Stimulated activated CD8-positive, alpha-beta memory T cell treated with anti-CD3 and anti-CD28 coated beads, Interleukin-4, amount 100 ng/mL, for 4 hours (primary cell): ENCODE measurements at regions not wholly inside any gene's neighbourhood (a gene's known extent, or its start where the extent isn't known, plus 50 kb on each side); places are given as distances from the start of the nearest gene placed in this dataset.
"Not testable (repeated sequence)": the region's sequence is repeated elsewhere in the genome, so short reads cannot be mapped to it uniquely, and the experiment has no call there.

Source experiments
- DNase-seq, 2 donors: peaks; one replicate each; pipeline ENCODE4 v3.0.0-alpha.2; 2020; ENCODE audit warnings: low read depth in 2 of 2, low spot score in 1 of 2

DNA sequence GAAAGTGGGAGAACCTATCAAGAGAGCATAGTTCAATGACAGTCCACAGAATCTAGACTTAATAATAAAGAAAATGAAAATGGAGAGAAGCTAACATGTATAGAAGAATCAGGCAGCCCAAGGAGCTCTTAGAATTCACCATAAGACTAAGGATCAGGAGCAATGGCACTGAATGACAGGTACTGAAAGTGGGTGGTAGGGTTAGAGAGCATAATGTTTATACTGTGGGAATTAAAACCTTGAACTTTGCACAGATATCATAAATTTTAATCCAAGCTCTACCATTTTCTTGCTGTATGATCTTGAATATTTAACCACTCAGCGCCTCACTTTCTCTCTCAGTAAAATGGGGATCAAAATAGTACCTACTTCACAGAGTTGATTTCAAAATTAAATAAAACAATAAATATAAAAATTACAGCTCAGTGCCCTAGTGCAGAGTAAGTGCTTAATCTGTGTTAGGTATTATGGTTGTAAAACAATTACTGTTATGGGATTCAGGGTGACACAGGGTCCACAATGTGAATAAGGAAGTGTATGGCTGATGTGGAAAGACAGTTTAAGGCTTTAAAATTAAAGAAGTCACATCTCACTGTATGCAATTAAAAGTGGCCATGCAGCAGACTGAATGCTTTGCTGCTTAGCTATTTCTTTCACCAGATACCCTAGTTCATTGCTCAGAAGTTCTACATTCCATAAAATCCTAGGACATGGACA lies 319.8 kb downstream of the HINT1 start:
- DNase-seq: no peak

GRCh38 chr5:130836729-130837649 lies 328.1 kb downstream of the HINT1 start:
- no peak for DNase-seq

GRCh38 chr5:130817598-130818384 lies 347.3 kb downstream of the HINT1 start:
- not testable (repeated sequence) for DNase-seq

- DNase-seq: no peak
Measured at GRCh38 chr5:130815246-130815645, 349.8 kb downstream of the HINT1 start.

DNA sequence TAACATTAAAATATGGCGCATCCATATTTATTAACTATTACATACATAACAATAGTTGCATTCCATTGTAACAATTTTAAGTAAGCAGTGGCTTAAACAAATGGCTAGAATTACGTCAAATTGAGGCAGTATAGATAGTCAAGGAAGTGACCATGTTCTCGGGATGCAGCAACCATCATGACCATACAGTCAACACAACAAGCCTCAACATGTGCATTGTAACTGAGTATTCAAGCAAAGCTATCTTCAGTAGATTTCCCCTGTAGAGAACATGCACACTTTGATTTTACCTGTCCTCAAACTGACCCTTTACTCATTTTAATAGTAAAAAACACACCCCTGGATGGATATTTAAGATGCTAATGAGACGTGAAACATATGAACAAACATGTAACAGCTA lies 356.4 kb downstream of the HINT1 start:
- DNase-seq: no peak

- no peak for DNase-seq
Measured at GRCh38 chr5:130805648-130806047, 359.4 kb downstream of the HINT1 start.

DNA sequence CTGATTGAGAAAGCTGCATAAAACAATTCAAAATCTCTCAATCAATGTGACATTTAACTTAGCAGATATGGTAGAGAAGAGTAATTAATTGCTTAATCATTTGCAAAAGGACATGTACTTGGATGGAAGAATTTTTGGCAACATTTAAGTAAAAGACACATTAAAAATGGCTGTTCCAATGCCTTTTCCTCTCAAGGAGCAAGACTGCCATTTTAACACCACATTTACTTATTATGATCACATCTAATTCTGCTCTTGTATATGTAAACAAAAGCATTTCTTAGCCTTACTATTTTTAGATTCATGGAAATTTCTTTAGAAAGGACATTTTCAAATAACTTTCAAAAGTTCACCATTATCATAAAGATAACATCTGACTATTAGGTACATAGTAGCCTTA lies 360.0 kb downstream of the HINT1 start:
- DNase-seq: no peak

GRCh38 chr5:130801963-130802362 lies 363.1 kb downstream of the HINT1 start:
- DNase-seq: no peak

- DNase-seq: no peak
Measured at GRCh38 chr5:130799015-130799414, 366.0 kb downstream of the HINT1 start.

DNA sequence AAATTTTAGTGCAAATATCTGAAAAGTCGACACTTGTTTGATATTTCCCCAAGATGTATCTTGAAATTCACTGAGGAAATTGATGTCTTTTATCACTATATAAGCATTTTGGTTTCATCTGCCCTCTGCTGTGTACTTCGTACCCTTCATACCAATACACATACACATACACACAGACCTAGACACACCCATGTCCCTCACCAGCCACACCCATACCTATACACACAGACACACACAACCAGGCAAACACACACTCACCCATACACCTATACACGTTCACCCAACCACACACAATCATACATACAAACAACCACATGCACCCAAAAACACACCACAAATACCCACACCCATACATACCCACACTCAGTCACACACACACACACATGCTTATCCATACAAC lies 367.8 kb downstream of the HINT1 start:
- no peak for DNase-seq

GRCh38 chr5:130796902-130797301 lies 368.2 kb downstream of the HINT1 start:
- no peak for DNase-seq

DNA sequence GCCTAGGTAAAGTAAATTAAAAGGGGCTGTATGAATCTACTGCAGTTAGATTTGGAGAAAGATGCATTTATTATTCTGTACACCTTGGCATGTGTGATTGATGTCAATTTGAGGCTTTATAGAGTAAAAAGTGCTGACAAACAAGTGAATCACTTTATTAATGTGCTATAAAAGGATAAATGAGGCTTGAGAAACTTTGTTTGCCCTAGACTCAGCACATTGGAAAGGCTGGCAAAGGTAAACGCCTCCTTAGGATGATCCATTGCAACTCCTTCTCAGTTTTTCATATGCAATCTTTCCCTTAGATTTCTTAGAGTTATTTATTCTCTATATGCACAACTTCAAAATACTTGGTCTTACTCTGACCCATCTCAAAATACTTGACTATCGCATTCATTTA lies 369.0 kb downstream of the HINT1 start:
- DNase-seq: no peak

DNA sequence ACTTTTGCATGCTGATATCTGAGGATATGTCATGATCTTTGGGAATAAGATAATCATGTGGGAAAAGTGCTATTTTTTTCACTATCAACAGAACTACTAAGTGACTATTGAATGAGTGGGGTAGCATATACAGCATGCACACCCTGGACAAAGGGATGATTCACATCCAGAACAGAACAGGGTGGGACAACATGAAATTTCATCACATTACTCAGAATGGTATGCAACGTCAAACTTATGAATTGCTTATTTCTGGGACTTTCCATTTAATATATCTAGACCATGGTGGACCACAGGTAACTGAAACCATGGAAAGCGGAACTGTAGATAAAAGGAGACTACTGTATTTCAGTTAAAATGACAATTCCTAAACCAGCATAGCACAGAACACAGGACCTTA lies 370.0 kb downstream of the HINT1 start:
- no peak for DNase-seq

DNA sequence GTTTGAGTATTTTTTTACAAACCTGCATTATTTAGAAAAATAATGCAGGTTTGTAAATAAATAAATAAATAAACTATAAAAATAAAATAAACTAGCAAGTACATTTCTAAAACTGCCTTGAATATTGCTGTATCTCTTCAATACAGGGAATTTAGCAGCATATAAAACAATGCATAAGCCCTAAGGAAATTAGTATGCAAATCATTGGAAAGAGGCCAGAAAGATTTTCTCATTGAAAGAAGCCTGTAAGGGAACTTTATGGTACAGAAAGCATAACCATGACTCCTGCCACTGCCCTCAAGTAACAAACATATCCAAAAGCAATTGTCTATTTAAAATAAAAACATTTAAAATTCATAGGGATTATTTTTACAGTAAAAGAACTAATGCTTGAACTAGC lies 387.3 kb downstream of the HINT1 start:
- DNase-seq: no peak

DNA sequence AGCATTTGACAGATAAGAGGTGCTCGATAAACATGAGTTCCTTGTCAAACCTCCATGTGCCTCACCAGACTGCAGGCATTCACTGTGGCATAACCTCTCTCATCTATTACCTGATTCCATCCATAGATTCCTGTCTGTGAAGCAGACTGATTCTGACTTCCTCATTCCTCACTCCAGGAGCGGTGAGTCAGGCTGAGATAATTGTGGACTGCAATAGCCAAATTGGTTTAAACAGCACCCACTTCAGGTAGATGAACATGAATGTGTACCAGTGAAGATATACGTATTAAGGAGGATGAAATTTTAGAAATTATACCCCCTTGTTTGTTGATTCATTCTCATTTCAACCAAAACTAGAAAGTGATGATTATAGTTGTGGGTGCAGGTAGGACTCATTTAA lies 391.2 kb downstream of the HINT1 start:
- DNase-seq: no peak

GRCh38 chr5:130762031-130762430 lies 403.0 kb downstream of the HINT1 start:
- no peak for DNase-seq

GRCh38 chr5:130759061-130759460 lies 406.0 kb downstream of the HINT1 start:
- DNase-seq: no peak

GRCh38 chr5:130747556-130747955 lies 417.5 kb downstream of the HINT1 start:
- no peak for DNase-seq

DNA sequence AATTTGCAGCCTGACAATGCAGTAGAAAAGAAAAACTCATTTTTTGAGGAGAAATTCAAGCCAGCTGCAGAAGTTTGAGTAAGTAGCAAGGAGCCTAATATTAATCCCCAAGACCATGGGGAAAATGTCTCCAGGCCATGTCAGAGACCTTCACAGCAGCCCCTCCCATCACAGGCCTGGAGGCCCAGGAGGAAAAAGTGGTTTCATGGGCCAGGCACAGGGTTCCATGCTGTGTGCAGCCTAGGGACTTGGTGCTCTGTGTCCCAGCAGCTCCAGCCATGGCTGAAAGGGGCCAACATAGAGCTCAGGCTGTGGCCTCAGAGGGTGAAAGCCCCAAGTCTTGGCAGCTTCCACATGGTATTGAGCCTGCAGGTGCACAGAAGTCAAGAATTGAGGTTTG lies 418.4 kb downstream of the HINT1 start:
- DNase-seq: not testable (repeated sequence)

- no peak for DNase-seq
Measured at GRCh38 chr5:130743092-130743491, 422.0 kb downstream of the HINT1 start.

DNA sequence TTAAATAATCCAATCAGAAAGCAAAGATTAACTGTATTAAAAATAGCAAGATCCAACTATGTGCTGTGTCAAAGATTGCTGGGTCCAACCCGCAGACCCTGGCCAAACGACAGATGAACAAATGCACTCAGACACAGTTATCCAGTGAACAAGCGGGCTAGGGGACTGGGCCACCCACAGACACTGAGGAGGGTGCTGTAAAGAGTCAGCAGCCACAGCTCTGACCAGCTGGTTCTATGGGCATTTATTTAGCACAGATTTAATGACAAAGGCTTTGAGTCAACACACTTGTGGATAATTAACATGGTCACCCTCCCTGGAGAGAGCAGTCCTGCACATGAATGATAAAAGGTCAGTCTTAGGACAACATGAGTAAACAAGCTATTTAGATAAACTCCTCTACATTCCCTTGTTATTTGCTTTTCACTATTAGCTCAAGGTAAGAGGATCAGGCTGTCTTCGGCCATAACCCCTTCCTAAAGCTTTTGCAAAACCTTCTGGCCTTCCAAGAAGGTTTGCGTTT lies 424.9 kb downstream of the HINT1 start:
- DNase-seq: no peak
